H1 (cell line): ENCODE measurements at regions not wholly inside any gene's neighbourhood (a gene's known extent, or its start where the extent isn't known, plus 50 kb on each side); places are given as distances from the start of the nearest gene placed in this dataset.

Experiments
- CHD7 ChIP-seq: fragments of 300-600 bp; sonication (generic); IDR thresholded peaks from 2 replicates; pipeline ENCODE4 v1.7.1; 2012; ENCODE audit warnings: low read length, moderate library complexity, mild to moderate bottlenecking, inconsistent platforms; ENCODE audit not compliant: insufficient replicate concordance
- NANOG ChIP-seq: IDR thresholded peaks from 2 replicates; pipeline ENCODE4 v1.6.1; 2011; ENCODE audit warnings: low read length, low read depth, mild to moderate bottlenecking, inconsistent platforms; ENCODE audit not compliant: insufficient read depth, poor library complexity, severe bottlenecking
- SUZ12 ChIP-seq: fragments of 200-600 bp; sonication (generic); IDR thresholded peaks from 2 replicates; pipeline ENCODE4 v1.6.1; 2012; ENCODE audit warnings: mild to moderate bottlenecking, inconsistent platforms, low read length, moderate library complexity, mixed read lengths
- TAF1 ChIP-seq: IDR thresholded peaks from 2 replicates; pipeline ENCODE4 v1.6.1; 2011; ENCODE audit warnings: mild to moderate bottlenecking, low read depth, low read length

GRCh38 chr14:98964171-98964570 lies 307.8 kb downstream of the BCL11B start (continued):
- TF ChIP-seq SUZ12 (no peak), TAF1 (no peak), CHD7 (no peak), NANOG (no peak)
